ENCODE measurements at regions not wholly inside any gene's neighbourhood (a gene's known extent, or its start where the extent isn't known, plus 50 kb on each side); places are given as distances from the start of the nearest gene placed in this dataset.

GRCh38 chr5:135723491-135723890, 111.0 kb upstream of the SLC25A48 start:
- no peak for DNase-seq (ENCODE audit: low read depth)

- DNase-seq (ENCODE audit: low read depth) = no peak
These were observed 112.8 kb upstream of the SLC25A48 start for GRCh38 chr5:135721548-135722090.

- no peak for DNase-seq (ENCODE audit: low read depth)
These were observed 114.3 kb upstream of the SLC25A48 start for GRCh38 chr5:135720191-135720590.

GRCh38 chr5:135719428-135720063, 114.9 kb upstream of the SLC25A48 start:
- no peak for DNase-seq (ENCODE audit: low read depth)

GRCh38 chr5:135718651-135719050, 115.8 kb upstream of the SLC25A48 start:
- DNase-seq (ENCODE audit: low read depth) = no peak

GRCh38 chr5:135718151-135718550, 116.3 kb upstream of the SLC25A48 start:
- DNase-seq (ENCODE audit: low read depth) = no peak

- DNase-seq (ENCODE audit: low read depth) = no peak
These were observed 119.0 kb upstream of the SLC25A48 start for GRCh38 chr5:135715267-135716055.

GRCh38 chr5:135714126-135714894, 120.2 kb upstream of the SLC25A48 start:
- no peak for DNase-seq (ENCODE audit: low read depth)

- DNase-seq (ENCODE audit: low read depth) = no peak
These were observed 121.1 kb upstream of the SLC25A48 start for GRCh38 chr5:135713161-135713915.

- DNase-seq (ENCODE audit: low read depth) = no peak
These were observed 122.6 kb upstream of the SLC25A48 start for GRCh38 chr5:135711911-135712310.

- no peak for DNase-seq (ENCODE audit: low read depth)
These were observed 124.3 kb upstream of the SLC25A48 start for GRCh38 chr5:135710045-135710675.

GRCh38 chr5:135709208-135709575, 125.3 kb upstream of the SLC25A48 start:
- DNase-seq (ENCODE audit: low read depth) = no peak

GRCh38 chr5:135708481-135709207, 125.8 kb upstream of the SLC25A48 start:
- no peak for DNase-seq (ENCODE audit: low read depth)

GRCh38 chr5:135707302-135707701, 127.2 kb upstream of the SLC25A48 start:
- no peak for DNase-seq (ENCODE audit: low read depth)

- DNase-seq (ENCODE audit: low read depth) = no peak
These were observed 127.6 kb upstream of the SLC25A48 start for GRCh38 chr5:135706893-135707292.

- DNase-seq (ENCODE audit: low read depth) = no peak
These were observed 127.7 kb upstream of the CXCL14 start for GRCh38 chr5:135706474-135706873.

GRCh38 chr5:135705941-135706466, 127.2 kb upstream of the CXCL14 start:
- DNase-seq (ENCODE audit: low read depth) = no peak

- DNase-seq (ENCODE audit: low read depth) = no peak
These were observed 126.4 kb upstream of the CXCL14 start for GRCh38 chr5:135705141-135705631.

- DNase-seq (ENCODE audit: low read depth) = no peak
These were observed 125.8 kb upstream of the CXCL14 start for GRCh38 chr5:135704616-135705015.

- DNase-seq (ENCODE audit: low read depth) = no peak
These were observed 124.3 kb upstream of the CXCL14 start for GRCh38 chr5:135703016-135703550.

Measured in forelimb muscle (tissue), 1 donor.